ELF-1 (cell line): ENCODE measurements at regions not wholly inside any gene's neighbourhood (a gene's known extent, or its start where the extent isn't known, plus 50 kb on each side); places are given as distances from the start of the nearest gene placed in this dataset.

Source experiments
- DNase-seq: peaks from one replicate; pipeline ENCODE4 v3.0.0-alpha.2; 2016; ENCODE audit warnings: low read depth, low spot score

- DNase-seq: no peak
Measured at GRCh38 chr18:73246763-73247162, 379.0 kb upstream of the NETO1 start.

- DNase-seq: peak; percentile 55
Measured at GRCh38 chr18:73245345-73245744, 377.6 kb upstream of the NETO1 start.

GRCh38 chr18:73244401-73244800 lies 376.6 kb upstream of the NETO1 start:
- DNase-seq: no peak

- no peak for DNase-seq
Measured at GRCh38 chr18:73240899-73241298, 373.1 kb upstream of the NETO1 start.

GRCh38 chr18:73235921-73236320 lies 368.1 kb upstream of the NETO1 start:
- no peak for DNase-seq

GRCh38 chr18:73235491-73235890 lies 367.7 kb upstream of the NETO1 start:
- no peak for DNase-seq

GRCh38 chr18:73232933-73233332 lies 365.1 kb upstream of the NETO1 start:
- DNase-seq: no peak

GRCh38 chr18:73220663-73221062 lies 352.9 kb upstream of the NETO1 start:
- DNase-seq: no peak

GRCh38 chr18:73218293-73218692 lies 350.5 kb upstream of the NETO1 start:
- DNase-seq: no peak

GRCh38 chr18:73214970-73215369 lies 347.2 kb upstream of the NETO1 start:
- no peak for DNase-seq

- DNase-seq: no peak
Measured at GRCh38 chr18:73212442-73212841, 344.7 kb upstream of the NETO1 start.

- no peak for DNase-seq
Measured at GRCh38 chr18:73201940-73202339, 334.2 kb upstream of the NETO1 start.

- DNase-seq: no peak
Measured at GRCh38 chr18:73199151-73199550, 331.4 kb upstream of the NETO1 start.

- DNase-seq: no peak
Measured at GRCh38 chr18:73189718-73190117, 321.9 kb upstream of the NETO1 start.

GRCh38 chr18:73168236-73168635 lies 300.4 kb upstream of the NETO1 start:
- DNase-seq: no peak

- DNase-seq: peak; percentile 21
Measured at GRCh38 chr18:73164430-73164829, 296.6 kb upstream of the NETO1 start.

GRCh38 chr18:73163236-73163635 lies 295.4 kb upstream of the NETO1 start:
- no peak for DNase-seq

GRCh38 chr18:73156117-73156516 lies 288.3 kb upstream of the NETO1 start:
- DNase-seq: no peak

- no peak for DNase-seq
Measured at GRCh38 chr18:73153271-73153670, 285.5 kb upstream of the NETO1 start.

- DNase-seq: no peak
Measured at GRCh38 chr18:73151086-73151485, 283.3 kb upstream of the NETO1 start.

GRCh38 chr18:73150199-73150598 lies 282.4 kb upstream of the NETO1 start:
- no peak for DNase-seq

- DNase-seq: no peak
Measured at GRCh38 chr18:73147590-73147989, 279.8 kb upstream of the NETO1 start.

GRCh38 chr18:73144030-73144429 lies 276.2 kb upstream of the NETO1 start:
- no peak for DNase-seq

- no peak for DNase-seq
Measured at GRCh38 chr18:73136134-73136533, 268.3 kb upstream of the NETO1 start.

GRCh38 chr18:73124175-73124574 lies 256.4 kb upstream of the NETO1 start:
- no peak for DNase-seq
